ENCODE measurements at regions not wholly inside any gene's neighbourhood (a gene's known extent, or its start where the extent isn't known, plus 50 kb on each side); places are given as distances from the start of the nearest gene placed in this dataset.

DNA sequence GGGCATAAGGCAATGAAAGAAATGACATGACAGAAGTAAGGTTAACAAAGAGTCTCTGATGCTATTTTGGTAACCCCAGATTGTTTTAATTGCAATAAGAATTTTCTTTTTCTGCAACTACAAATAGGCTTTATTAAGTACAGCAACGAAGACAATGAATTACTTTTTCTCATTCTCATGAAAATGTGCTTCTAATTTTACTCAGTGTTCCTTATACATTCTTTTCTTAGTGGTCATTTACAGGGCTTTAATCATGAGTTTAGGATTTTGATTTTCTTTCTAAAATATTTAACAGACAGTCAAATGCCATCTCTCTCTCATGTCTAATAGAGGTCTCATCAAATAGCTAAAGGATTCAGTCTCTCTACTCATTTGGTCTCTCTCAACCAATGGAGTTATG, 452.1 kb downstream of the RAP2B start:
- TF ChIP-seq, protein P1, sequence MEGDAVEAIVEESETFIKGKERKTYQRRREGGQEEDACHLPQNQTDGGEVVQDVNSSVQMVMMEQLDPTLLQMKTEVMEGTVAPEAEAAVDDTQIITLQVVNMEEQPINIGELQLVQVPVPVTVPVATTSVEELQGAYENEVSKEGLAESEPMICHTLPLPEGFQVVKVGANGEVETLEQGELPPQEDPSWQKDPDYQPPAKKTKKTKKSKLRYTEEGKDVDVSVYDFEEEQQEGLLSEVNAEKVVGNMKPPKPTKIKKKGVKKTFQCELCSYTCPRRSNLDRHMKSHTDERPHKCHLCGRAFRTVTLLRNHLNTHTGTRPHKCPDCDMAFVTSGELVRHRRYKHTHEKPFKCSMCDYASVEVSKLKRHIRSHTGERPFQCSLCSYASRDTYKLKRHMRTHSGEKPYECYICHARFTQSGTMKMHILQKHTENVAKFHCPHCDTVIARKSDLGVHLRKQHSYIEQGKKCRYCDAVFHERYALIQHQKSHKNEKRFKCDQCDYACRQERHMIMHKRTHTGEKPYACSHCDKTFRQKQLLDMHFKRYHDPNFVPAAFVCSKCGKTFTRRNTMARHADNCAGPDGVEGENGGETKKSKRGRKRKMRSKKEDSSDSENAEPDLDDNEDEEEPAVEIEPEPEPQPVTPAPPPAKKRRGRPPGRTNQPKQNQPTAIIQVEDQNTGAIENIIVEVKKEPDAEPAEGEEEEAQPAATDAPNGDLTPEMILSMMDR (IDR thresholded peaks at IDR 0.05), result no peak
- no peak for TF ChIP-seq POLR2A (IDR thresholded peaks at IDR 0.05)

Data from heart left ventricle (tissue), 13 donors.